Endothelial cell of umbilical vein (primary cell): ENCODE measurements at regions not wholly inside any gene's neighbourhood (a gene's known extent, or its start where the extent isn't known, plus 50 kb on each side); places are given as distances from the start of the nearest gene placed in this dataset.

ENCODE experiments used
- CTCF ChIP-seq, 2 donors: IDR thresholded peaks; 1 replicate in 1 of 2; 2 replicates in 1 of 2; pipeline ENCODE4 v1.5.1; 2011; ENCODE audit warnings: low read length in 2 of 2, mild to moderate bottlenecking in 2 of 2, moderate library complexity in 2 of 2, control low read depth in 1 of 2, inconsistent platforms in 1 of 2, low read depth in 1 of 2; ENCODE audit not compliant: insufficient read depth in 1 of 2; ENCODE audit errors: extremely low read depth in 1 of 2
- FOS ChIP-seq: IDR thresholded peaks from 2 replicates; pipeline ENCODE4 v1.6.1; 2011; ENCODE audit warnings: mild to moderate bottlenecking, low read length, moderate library complexity, borderline replicate concordance; ENCODE audit not compliant: insufficient read depth
- JUN ChIP-seq: IDR thresholded peaks from 2 replicates; pipeline ENCODE4 v1.6.1; 2011; ENCODE audit warnings: borderline replicate concordance, low read depth; ENCODE audit not compliant: insufficient read length, insufficient read depth
- POLR2A ChIP-seq: IDR thresholded peaks from 2 replicates; pipeline ENCODE4 v1.6.1; 2012; ENCODE audit warnings: low read depth, mild to moderate bottlenecking, control low read depth, low read length
- POLR2AphosphoS5 ChIP-seq: IDR thresholded peaks from 2 replicates; pipeline ENCODE4 v1.6.1; 2012; ENCODE audit warnings: low read depth, mild to moderate bottlenecking, control low read depth, low read length, moderate library complexity; ENCODE audit not compliant: insufficient read depth

GRCh38 chr6:14985366-14985765 is 260.5 kb upstream of the JARID2 start:
- TF ChIP-seq JUN (no peak), CTCF (IDR thresholded peaks at IDR 0.05; ENCODE audit: extremely low read depth in 1 of 2, insufficient read depth in 1 of 2, low read depth in 1 of 2, low read length in 2 of 2) (no peak), POLR2A (no peak), FOS (no peak), POLR2AphosphoS5 (no peak)
